ENCODE measurements at regions not wholly inside any gene's neighbourhood (a gene's known extent, or its start where the extent isn't known, plus 50 kb on each side); places are given as distances from the start of the nearest gene placed in this dataset.

DNA sequence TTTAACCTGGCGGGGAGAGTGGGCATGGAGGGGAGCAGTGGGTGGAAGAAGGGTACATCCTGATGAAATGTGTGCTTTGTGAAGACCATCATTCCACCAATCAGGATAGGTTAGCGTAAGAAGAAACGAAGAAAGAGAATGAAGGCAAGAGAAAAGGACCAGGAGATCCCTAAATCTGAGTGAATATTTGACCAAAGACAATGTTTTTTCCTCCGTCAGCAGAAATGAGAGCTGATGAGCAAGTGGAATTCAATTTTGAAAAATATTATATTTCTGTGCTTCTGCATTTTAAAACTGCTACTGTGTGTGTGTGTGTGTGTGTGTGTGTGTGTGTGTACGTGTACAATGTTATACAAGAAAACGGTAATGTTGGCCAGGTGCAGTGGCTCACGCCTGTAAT is 58.3 kb upstream of the NOCT start:
- TF ChIP-seq, protein P1, sequence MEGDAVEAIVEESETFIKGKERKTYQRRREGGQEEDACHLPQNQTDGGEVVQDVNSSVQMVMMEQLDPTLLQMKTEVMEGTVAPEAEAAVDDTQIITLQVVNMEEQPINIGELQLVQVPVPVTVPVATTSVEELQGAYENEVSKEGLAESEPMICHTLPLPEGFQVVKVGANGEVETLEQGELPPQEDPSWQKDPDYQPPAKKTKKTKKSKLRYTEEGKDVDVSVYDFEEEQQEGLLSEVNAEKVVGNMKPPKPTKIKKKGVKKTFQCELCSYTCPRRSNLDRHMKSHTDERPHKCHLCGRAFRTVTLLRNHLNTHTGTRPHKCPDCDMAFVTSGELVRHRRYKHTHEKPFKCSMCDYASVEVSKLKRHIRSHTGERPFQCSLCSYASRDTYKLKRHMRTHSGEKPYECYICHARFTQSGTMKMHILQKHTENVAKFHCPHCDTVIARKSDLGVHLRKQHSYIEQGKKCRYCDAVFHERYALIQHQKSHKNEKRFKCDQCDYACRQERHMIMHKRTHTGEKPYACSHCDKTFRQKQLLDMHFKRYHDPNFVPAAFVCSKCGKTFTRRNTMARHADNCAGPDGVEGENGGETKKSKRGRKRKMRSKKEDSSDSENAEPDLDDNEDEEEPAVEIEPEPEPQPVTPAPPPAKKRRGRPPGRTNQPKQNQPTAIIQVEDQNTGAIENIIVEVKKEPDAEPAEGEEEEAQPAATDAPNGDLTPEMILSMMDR (IDR thresholded peaks at IDR 0.05; ENCODE audit: control extremely low read depth, extremely low read depth) = no peak
- DNase-seq (no peak), ATAC-seq (ENCODE audit: insufficient read depth, low FRiP score) (no peak)
- Histone ChIP-seq H3K36me3 (ENCODE audit: control insufficient read depth in 4 of 4, insufficient read depth in 4 of 4, low read length in 4 of 4) (no peaks in the 10 kb centered on the region), H3K9ac (ENCODE audit: insufficient read depth in 1 of 2, low read length in 2 of 2) (no peak overlapping the region), H3K27ac (ENCODE audit: low read depth in 1 of 2, low read length in 1 of 2) (no peak overlapping the region), H3K4me1 (ENCODE audit: control insufficient read depth in 5 of 5, insufficient read depth in 5 of 5, low read length in 5 of 5) (peaks cover 0 to 4% (median 0%) of the 10 kb centered on the region in 5 donors), H3K4me3 (no peak overlapping the region), H3K9me3 (ENCODE audit: control insufficient read depth in 4 of 4, insufficient read depth in 3 of 4, low read length in 3 of 4) (no peaks in the 10 kb centered on the region), H3K27me3 (ENCODE audit: control insufficient read depth in 3 of 3, insufficient read depth in 3 of 3, low read length in 2 of 3) (no peaks in the 10 kb centered on the region)
- WGBS, 2 donors = 63 to 85% methylated on average over 7 of the region's 7 CpGs

DNA sequence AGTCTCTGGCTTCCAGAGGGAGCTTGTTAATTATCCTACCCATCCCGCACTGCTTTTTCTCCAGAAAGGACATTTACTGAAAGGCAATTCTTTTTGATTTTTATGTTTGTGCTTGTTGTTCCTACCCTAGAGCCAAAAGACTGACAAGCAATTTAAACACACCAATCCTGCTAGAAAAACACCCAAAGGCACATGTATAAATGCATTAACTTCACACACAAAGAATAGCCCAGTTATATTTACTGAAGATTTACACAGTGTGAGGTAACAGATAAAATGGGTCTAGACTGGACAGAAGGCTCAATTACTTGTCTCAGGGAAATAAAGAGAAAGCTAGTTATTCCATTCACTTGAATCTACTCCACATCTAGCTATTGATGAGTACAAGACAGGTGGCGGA is 61.2 kb upstream of the NOCT start:
- ATAC-seq (ENCODE audit: insufficient read depth, low FRiP score) = no peak
- TF ChIP-seq, protein P1 (IDR thresholded peaks at IDR 0.05; ENCODE audit: control extremely low read depth, extremely low read depth) = no peak
- WGBS, 2 donors = 70 to 89% methylated on average over 2 of the region's 2 CpGs
- H3K27ac ChIP-seq (ENCODE audit: low read depth in 1 of 2, low read length in 1 of 2) = no peak overlapping the region
- no peaks in the 10 kb centered on the region for H3K9me3 ChIP-seq (ENCODE audit: control insufficient read depth in 4 of 4, insufficient read depth in 3 of 4, low read length in 3 of 4)
- H3K4me1 ChIP-seq (ENCODE audit: control insufficient read depth in 5 of 5, insufficient read depth in 5 of 5, low read length in 5 of 5) = peaks cover 0 to 1% (median 0%) of the 10 kb centered on the region in 5 donors
- no peaks in the 10 kb centered on the region for H3K36me3 ChIP-seq (ENCODE audit: control insufficient read depth in 4 of 4, insufficient read depth in 4 of 4, low read length in 4 of 4)
- no peak overlapping the region for H3K9ac ChIP-seq (ENCODE audit: insufficient read depth in 1 of 2, low read length in 2 of 2)
- H3K4me3 ChIP-seq = no peak overlapping the region
- no peaks in the 10 kb centered on the region for H3K27me3 ChIP-seq (ENCODE audit: control insufficient read depth in 3 of 3, insufficient read depth in 3 of 3, low read length in 2 of 3)
- no peak for DNase-seq

DNA sequence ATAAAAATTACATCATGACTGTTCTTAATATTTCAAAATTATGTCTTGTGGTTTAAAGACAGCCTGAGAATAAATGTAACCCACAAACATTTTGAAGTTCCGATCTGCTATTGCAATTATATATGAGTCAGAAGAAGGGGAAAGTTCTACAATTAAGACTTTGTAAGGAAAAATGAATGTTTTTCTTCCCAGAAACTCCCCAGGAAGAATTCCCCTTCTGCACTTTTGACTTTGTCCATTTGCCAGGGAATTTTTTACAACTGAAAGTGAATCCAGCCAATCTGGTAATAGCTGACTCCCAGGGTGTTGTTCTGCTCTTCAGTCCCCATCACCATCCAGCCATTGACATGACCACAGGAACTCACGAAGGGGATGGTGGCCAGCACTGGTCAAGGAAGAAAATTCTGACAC is 61.6 kb upstream of the NOCT start:
- ATAC-seq (ENCODE audit: insufficient read depth, low FRiP score) = peak; percentile 82
- no peak for DNase-seq
- no peak overlapping the region for H3K4me3 ChIP-seq
- H3K27me3 ChIP-seq (ENCODE audit: control insufficient read depth in 3 of 3, insufficient read depth in 3 of 3, low read length in 2 of 3) = no peaks in the 10 kb centered on the region
- TF ChIP-seq, protein P1 (IDR thresholded peaks at IDR 0.05; ENCODE audit: control extremely low read depth, extremely low read depth) = no peak
- no peaks in the 10 kb centered on the region for H3K4me1 ChIP-seq (ENCODE audit: control insufficient read depth in 5 of 5, insufficient read depth in 5 of 5, low read length in 5 of 5)
- H3K27ac ChIP-seq (ENCODE audit: low read depth in 1 of 2, low read length in 1 of 2) = no peak overlapping the region
- H3K9me3 ChIP-seq (ENCODE audit: control insufficient read depth in 4 of 4, insufficient read depth in 3 of 4, low read length in 3 of 4) = no peaks in the 10 kb centered on the region
- no peaks in the 10 kb centered on the region for H3K36me3 ChIP-seq (ENCODE audit: control insufficient read depth in 4 of 4, insufficient read depth in 4 of 4, low read length in 4 of 4)
- WGBS, 2 donors = 13 to 21% methylated on average over 2 of the region's 2 CpGs
- H3K9ac ChIP-seq (ENCODE audit: insufficient read depth in 1 of 2, low read length in 2 of 2) = no peak overlapping the region

DNA sequence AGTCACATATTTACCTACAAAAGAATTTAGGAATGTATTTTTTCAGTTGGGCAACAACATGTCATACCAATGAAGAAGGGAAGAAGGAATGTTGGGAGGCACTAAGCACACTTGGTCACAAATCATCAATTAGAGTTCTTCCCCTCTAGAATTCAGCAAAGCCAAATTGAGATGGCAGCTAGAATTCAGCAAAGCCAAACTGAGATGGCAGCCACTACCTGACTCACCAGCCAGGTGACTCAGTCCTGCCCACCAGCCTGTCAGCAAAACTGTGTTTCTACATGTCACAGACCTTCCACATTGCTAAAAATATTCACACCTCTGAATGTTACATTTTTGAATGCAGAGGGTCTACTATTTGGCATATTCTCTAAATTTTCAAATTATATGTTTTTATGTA is 63.2 kb upstream of the NOCT start:
- H3K27ac ChIP-seq (ENCODE audit: low read depth in 1 of 2, low read length in 1 of 2) = no peak overlapping the region
- H3K4me1 ChIP-seq (ENCODE audit: control insufficient read depth in 5 of 5, insufficient read depth in 5 of 5, low read length in 5 of 5) = no peaks in the 10 kb centered on the region
- H3K27me3 ChIP-seq (ENCODE audit: control insufficient read depth in 3 of 3, insufficient read depth in 3 of 3, low read length in 2 of 3) = no peaks in the 10 kb centered on the region
- H3K4me3 ChIP-seq = no peak overlapping the region
- no peaks in the 10 kb centered on the region for H3K36me3 ChIP-seq (ENCODE audit: control insufficient read depth in 4 of 4, insufficient read depth in 4 of 4, low read length in 4 of 4)
- TF ChIP-seq, protein P1 (IDR thresholded peaks at IDR 0.05; ENCODE audit: control extremely low read depth, extremely low read depth) = no peak
- ATAC-seq (ENCODE audit: insufficient read depth, low FRiP score) (no peak), DNase-seq (no peak)
- no peaks in the 10 kb centered on the region for H3K9me3 ChIP-seq (ENCODE audit: control insufficient read depth in 4 of 4, insufficient read depth in 3 of 4, low read length in 3 of 4)
- H3K9ac ChIP-seq (ENCODE audit: insufficient read depth in 1 of 2, low read length in 2 of 2) = no peak overlapping the region
